Hematopoietic multipotent progenitor cell treated with erythropoietin and hydrocortisone succinate and interleukin-3 and kit ligand, for 15 days (in vitro differentiated cells): ENCODE measurements at regions not wholly inside any gene's neighbourhood (a gene's known extent, or its start where the extent isn't known, plus 50 kb on each side); places are given as distances from the start of the nearest gene placed in this dataset.
"Not testable (repeated sequence)": the region's sequence is repeated elsewhere in the genome, so short reads cannot be mapped to it uniquely, and the experiment has no call there.

Source experiments
- DNase-seq: peaks from one replicate; pipeline ENCODE4 v3.0.0-alpha.2; 2015; ENCODE audit warnings: low spot score

GRCh38 chr13:82206241-82206640 is 1676.0 kb downstream of the SLITRK1 start:
- DNase-seq, result no peak

DNA sequence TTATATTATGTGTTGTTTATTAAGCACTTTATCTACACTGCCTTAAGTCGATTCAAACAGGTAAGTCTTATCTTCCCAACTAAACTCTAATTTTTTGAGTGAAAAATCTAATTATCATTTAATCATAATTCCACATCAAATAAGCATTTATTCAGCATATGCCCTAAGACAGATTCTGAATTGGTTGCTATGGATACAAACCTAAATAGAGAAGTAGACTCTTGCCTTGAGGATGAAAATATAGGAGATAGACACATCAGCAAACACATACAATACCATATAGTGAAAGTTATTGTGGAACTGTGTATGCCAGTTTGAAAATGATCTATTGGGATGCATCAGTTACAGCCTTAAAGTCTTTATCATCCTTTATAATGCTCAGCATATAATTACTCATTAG is 1679.9 kb downstream of the SLITRK1 start:
- DNase-seq, result no peak

DNA sequence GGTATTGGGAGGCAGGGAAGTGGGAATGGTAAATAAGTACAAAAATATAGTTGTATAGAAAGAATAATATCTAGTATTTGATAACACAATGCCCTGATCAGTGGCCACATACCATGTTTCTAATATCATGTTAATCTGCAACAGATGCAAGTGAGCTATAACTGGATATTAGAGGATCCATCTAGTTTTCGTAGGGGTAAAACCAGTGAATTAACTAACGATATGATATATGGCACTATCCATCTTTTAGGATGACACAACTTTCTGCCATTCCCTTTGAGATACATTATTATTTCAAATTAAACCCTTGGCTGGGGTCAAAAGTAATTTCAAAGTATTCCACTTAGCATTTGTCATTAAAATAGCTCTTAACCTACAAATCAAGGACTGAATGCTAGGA is 1686.2 kb downstream of the SLITRK1 start:
- DNase-seq, result no peak

DNA sequence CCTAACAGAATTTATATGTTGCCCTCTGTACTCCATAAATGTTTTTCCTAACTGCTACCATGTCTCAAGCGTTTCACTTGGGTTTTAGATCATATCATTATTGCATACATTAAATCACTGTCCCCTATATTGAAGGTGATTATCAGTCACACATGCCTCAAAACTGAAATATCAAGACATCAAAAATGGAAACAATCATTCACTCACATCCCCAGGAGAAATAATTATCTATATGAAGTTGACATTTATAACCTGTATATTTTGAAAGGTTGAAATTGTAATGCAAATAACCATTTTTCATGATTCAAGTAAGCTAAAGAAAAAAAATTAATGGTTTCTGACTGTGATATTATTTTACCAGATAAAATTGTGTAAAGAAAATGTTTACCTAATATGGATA is 1695.0 kb downstream of the SLITRK1 start:
- DNase-seq, result no peak

- DNase-seq, result no peak
Observed at GRCh38 chr13:82176751-82177150, 1705.5 kb downstream of the SLITRK1 start.

- DNase-seq, result no peak
Observed at GRCh38 chr13:82165396-82166174, 1716.7 kb downstream of the SLITRK1 start.

- DNase-seq, result not testable (repeated sequence)
Observed at GRCh38 chr13:82164780-82165395, 1717.4 kb downstream of the SLITRK1 start.

- DNase-seq, result no peak
Observed at GRCh38 chr13:82147526-82147925, 1734.7 kb downstream of the SLITRK1 start.

DNA sequence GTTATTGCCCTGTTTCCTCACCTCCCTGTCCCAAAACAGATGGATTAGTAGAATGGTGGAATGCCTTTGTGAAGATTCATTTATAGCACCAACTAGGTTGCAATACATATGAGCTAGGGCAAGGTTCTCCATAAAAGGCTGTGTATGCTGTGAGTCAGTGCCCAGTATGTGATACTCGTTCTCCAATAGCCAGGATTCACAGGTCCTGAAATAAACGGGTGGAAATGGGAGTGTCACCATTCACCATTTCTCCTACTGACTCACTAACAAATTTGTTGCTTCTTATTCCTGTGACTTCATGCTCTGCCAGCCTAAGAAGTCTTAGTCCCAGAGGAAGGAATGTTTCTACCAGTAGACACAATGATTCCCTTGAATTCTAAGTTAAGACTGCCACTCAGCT is 1745.4 kb downstream of the SLITRK1 start:
- no peak for DNase-seq

- DNase-seq, result no peak
Observed at GRCh38 chr13:82129281-82129680, 1753.0 kb downstream of the SLITRK1 start.

DNA sequence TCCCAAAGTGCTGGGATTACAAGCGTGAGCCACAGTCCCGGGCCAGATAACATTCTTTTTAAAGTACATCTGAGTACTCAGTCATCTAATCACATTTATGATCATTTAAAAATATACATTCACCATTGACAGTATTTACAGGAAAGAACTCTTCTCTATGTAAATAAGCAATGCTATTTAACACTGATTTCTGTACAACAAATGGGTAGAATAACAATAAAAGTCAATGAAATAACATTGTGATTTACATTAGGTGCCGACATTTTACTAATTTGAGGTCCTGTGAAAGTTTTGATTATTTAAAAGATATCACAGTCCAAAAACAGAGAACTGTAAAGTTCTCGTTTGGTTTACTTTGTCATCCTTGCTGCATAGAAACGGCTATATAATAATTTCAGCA is 1763.7 kb downstream of the SLITRK1 start:
- DNase-seq, result no peak

DNA sequence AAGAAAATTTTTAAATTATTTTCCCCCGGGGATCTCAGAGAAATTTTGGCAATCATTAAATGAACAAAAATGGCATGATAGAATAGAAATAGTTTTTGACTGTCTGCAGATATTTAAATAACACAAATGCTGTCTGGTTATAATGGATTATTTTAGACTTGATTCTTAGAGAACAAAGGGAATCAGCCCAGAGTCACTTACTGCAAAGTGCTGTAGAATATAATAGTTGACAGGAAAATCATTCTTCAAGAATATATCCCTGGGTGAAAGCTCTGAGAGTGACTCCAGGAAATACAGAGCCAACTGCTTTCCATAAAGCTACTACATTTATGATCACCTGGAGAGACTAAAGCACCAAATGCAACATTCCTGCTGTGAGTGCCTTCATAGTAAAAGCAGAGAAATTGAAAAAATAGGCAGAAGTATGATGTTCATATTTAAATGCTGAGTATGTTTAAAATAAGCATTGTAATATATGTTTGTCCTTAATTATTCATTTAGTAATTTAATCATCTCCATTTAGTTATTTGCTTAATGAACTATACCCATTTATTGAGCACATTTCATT is 1765.8 kb downstream of the SLITRK1 start:
- DNase-seq, result no peak

- DNase-seq, result no peak
Observed at GRCh38 chr13:82115391-82115790, 1766.9 kb downstream of the SLITRK1 start.

GRCh38 chr13:82096256-82096655 is 1755.3 kb upstream of the SPRY2 start:
- DNase-seq, result no peak

DNA sequence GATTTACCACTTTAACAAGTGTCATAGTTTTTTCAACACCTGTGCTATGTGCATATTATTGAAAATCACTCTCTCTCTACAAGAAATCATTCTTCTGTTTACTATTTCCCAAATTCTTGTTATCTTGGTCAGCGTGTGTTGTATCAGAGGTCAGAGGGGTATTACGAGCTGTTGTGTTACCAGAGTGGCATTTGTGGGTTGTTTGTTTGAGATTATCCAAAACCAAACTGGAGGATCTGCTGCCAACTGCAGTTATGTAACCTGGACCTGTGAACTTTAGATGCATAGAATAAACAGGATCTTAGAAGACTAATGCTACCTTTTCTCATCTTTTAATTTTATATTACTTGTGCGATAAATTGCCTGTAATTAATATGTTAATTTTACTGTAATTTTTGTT is 1751.4 kb upstream of the SPRY2 start:
- no peak for DNase-seq

- no peak for DNase-seq
Observed at GRCh38 chr13:82088781-82089180, 1747.9 kb upstream of the SPRY2 start.

DNA sequence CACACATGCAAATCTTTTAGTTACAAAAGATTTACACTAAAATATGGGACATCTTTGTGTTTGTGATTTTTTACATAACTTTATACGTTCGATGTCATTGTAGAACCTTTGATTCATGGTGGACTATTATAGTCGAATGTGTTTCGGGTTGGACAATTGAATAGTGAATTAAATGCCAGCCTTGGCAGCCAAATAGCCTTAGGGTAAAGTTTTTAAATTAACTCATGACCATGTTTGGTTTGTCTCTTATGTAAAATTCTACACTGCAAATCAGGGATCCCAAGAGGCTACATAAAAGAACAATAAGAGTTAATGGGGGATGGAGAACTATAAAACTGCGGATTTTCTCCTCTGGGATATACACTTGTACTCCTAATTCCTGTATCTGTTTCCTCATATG is 1735.6 kb upstream of the SPRY2 start:
- no peak for DNase-seq

GRCh38 chr13:82070416-82070815 is 1729.5 kb upstream of the SPRY2 start:
- DNase-seq, result no peak

- no peak for DNase-seq
Observed at GRCh38 chr13:82062772-82063171, 1721.8 kb upstream of the SPRY2 start.

- DNase-seq, result no peak
Observed at GRCh38 chr13:82058364-82058763, 1717.4 kb upstream of the SPRY2 start.

GRCh38 chr13:82045316-82045715 is 1704.4 kb upstream of the SPRY2 start:
- DNase-seq, result not testable (repeated sequence)

GRCh38 chr13:82036602-82037001 is 1695.7 kb upstream of the SPRY2 start:
- no peak for DNase-seq

DNA sequence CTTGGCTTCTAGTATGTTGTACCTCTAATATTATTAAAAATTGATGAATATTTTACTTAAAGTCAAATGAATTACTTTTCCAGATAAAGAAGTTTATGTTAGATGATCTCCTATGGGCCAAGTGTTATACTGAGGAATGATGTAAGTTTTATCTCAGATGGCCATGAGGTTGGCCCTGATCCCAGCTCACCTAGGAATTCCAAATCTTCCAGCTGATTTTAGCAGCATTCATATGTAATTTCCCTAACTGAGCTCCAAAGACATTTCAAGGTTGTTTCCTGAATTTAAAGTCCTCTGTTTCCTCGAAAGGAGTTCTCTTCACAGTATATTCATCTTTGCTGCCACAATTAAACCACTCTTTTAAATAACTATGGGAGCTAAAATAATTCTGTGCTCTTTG is 1670.4 kb upstream of the SPRY2 start:
- DNase-seq, result no peak

DNA sequence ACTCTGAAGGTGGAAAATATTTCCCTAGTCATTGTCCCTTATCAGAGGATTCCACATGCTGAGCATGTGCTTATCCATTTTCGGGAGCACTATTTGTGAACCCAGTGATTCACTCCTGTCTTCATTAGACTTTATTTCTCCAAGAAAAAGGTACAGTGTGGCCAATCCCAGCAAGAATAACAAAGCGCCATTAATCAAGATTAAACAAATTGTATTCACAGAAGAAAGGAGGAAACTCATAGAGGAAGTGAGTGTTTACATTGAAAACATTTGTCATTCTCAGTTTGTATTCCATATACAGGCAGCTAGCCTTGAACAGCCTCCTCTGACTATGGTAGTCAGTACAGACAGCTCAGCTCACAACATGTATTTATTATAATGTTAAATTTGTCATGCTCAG is 1669.9 kb upstream of the SPRY2 start:
- DNase-seq, result no peak
